Activated CD4-positive, alpha-beta T cell treated with anti-CD3 and anti-CD28 coated beads, Interleukin-2, Interleukin-4, amounts not matched to agents 100 ng/mL and 50 ng/mL, durations not matched to agents 16 hours and 8 hours (primary cell): ENCODE measurements at regions not wholly inside any gene's neighbourhood (a gene's known extent, or its start where the extent isn't known, plus 50 kb on each side); places are given as distances from the start of the nearest gene placed in this dataset.
"Not testable (repeated sequence)": the region's sequence is repeated elsewhere in the genome, so short reads cannot be mapped to it uniquely, and the experiment has no call there.

Experiments used
- DNase-seq: peaks from one replicate; pipeline ENCODE4 v3.0.0-alpha.2; 2020; ENCODE audit warnings: low spot score

GRCh38 chr11:27242591-27242990 lies 120.4 kb downstream of the CCDC34 start:
- DNase-seq = no peak

DNA sequence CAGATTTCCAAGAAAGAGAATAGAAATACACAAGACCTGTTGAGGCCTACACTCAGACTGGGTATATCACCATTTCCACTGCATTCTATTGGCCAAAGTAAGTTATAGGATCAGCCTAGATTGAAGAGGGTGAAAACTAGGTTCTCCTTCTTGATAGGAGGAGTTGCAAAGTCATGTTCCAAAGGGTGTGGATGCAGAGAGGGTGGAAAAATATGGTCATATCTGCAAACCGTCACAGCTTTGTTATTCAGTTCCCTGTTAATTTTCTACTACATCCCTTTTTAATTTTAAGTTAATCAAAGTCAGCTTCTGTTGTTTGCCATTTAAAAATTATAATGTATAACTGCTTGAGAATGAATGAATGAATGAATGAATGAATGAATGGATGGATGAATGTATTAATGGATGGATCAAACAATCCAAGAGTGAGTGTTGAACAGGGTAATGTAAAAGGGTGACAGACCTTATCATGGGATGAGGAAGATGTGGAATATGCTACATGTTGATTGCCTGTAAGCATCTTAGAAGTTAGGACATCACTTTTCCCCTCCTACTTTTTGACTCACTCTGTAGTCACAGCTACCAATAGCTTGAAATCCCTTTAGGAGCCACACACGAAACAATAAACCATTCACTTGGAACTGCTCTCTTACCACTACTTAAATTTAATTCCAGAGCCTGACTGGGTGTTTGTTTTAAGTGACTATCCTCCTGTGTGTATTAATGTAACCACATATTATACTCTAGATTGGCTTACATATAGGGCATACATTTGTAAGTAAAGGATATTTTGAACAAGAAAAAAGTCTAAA lies 121.5 kb downstream of the CCDC34 start:
- DNase-seq = no peak

- DNase-seq = no peak
These were observed 123.6 kb downstream of the CCDC34 start for GRCh38 chr11:27239305-27239942.

- DNase-seq = no peak
These were observed 124.2 kb downstream of the CCDC34 start for GRCh38 chr11:27238811-27239210.

DNA sequence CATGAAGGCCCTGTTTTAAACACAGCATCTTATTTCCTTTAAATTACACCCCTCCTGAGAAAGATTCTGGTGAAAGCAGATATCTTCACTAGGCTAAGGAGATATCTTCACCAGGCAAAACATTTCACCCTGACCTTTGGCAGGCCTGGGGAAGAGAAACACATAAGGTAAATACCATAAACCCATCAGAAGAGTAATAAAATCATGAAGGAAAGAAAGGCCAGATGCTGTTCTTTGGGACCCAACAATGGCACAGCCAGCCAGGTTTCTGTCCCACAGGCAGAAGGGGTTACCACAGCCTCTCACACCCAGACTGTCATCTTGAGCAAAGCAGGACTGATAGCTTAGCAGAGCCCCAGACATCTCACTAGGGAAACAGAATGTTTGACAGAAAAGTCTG lies 125.4 kb downstream of the CCDC34 start:
- DNase-seq = no peak

DNA sequence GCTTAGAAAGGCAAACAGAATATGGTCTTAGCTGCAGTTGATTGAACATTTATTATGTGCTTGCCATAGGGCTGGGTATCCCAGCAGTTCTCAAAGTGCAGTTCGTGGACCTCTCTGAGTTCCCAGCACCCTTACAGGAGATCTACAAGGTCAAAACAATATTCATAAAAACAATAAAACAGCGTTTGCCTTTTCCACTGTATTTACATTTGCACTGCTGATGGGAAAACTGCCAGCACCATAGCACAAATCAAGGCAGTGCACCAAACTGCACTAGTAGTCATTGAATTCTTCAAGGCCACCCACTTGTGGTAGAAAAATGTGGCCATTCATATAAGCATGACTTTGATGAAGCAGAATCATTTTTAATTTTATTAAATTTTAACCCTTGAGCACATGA lies 128.1 kb downstream of the CCDC34 start:
- DNase-seq = no peak

- DNase-seq = no peak
These were observed 128.9 kb downstream of the CCDC34 start for GRCh38 chr11:27234043-27234668.

- DNase-seq = no peak
These were observed 129.4 kb downstream of the CCDC34 start for GRCh38 chr11:27233654-27234042.

DNA sequence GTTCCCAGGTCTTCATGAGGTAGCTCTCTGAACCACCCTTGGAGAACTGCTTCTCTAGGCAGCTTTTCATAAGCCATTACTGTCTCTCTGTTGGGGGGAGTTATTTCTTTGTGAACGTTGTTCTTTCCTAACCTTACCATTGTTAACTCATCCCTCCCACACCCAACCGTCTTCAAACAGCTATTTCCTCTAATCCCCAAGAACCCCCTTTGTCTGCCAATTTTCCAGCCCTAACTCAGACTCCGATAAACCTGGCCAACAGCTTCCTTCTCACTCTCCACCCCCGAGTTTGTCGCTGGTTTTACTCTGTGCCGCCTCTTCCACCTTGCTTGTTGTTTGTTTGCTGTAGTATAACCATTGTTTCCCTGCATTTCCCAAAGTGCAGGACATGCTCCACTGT lies 131.5 kb downstream of the CCDC34 start:
- DNase-seq = no peak

DNA sequence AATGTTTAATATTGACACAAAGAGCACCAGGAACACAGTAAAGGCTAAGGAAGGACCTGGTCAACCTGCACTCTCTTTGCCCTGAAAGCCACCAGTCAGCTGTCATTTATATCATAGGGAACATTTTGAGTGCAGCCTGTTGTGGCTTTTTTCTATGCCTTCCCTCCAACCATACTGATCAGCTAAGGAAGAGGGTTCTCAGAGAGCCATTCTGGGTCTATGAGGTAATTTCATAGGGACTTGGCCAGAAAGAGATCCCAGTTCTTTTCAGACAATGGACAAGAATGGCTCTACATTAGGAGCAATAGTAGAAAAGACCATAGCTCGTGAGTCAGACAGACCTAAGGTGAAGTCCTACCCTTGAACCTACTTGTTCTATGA lies 132.8 kb downstream of the CCDC34 start:
- DNase-seq = no peak

DNA sequence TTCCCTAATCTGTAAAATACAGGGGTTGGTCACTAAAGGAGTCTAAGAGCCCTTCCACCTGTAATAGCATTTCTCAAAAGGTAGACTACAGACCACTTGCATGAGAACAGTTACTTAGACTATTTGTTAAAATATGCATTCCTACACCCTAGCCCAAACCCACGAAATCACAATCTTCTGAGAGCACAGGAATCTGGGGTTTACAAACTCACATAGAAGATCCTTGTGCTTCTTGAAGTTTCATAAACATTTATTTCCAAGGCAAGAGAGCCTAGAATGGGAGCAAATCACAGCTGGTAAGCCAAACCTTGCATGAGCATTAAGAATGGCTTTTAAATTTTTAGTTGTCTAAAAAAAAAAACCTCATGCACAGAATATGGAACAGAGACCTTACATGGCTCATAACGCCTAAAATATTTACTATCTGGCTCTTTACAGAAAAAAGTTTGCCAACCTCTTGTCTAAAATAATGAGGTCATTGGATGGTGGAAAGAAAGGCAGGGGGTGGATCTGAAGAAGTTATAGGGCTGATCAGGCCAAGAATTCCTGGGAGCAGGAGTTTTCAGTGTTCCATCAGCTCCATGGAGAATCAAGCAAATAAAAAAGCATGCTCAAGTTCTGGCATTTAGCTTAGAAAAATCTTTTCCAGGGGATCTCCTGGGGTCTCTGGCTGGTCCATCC lies 133.4 kb downstream of the CCDC34 start:
- DNase-seq = no peak

DNA sequence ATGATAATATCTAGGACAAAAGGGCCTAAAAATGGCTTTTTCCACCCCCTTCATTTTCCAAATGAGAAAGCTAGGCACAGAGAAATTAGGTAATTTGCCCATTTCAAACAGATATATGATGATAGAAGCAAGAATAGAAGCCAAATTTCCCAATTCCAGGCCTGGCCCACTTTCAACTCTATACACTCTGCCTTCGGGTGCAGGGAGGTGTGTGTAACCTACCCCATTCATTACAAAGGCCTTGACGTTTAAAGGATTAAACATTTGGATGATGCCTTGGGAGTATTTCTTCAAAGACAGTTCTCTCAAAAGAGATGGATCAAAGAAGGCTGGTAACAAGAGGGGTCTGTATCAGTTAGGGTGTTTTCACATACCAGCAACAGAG lies 134.1 kb downstream of the CCDC34 start:
- no peak for DNase-seq

DNA sequence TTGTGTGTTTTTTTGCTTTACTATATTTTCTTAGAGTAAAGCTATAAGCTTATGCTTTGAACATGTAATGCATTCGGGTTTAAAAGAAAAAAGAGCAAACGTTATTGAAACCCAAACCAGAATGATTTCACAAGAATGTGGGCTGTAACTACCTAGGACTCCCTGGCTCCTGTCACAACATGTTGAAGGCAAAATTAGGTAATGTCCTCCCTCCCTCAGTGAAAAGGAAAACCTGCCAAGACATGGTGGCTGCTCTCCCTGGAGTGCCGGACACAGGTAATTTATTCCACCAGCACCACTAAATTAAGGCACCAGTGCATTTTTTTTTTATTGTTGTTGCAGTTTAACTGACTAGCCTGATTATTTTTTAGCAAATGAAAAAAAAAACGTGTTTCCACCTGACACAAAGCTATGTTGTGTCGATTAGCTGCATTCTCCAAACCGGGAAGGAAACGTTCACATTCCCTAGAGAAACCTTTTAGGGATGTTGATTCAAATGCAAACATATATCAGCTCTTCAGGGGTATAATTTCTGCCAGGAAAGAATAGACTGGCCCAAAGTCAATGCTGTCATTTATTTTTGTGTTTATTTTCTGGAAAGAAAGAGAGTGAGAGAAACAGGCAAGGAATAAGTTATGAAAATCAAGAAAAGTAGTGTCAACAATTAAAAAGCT lies 134.6 kb downstream of the CCDC34 start:
- no peak for DNase-seq

DNA sequence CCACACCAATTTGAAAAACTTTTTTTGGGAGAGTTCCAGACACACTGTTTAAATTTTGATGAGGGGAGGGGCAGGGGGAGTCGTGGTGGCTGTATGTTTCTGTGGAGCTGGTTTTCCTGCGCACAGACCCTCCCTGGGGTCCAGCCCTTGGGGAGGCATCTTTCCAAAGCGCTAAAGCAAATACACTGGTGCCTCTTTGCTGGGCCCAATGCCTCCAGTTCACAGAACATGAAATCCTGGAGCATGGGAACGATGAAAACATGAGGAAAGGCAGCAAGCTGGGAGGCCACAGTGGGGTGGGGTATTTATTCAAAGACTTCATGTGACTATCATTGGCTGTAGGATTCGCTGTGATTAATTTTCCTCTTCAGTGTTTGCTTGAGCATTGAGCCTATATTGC lies 135.3 kb downstream of the CCDC34 start:
- no peak for DNase-seq

DNA sequence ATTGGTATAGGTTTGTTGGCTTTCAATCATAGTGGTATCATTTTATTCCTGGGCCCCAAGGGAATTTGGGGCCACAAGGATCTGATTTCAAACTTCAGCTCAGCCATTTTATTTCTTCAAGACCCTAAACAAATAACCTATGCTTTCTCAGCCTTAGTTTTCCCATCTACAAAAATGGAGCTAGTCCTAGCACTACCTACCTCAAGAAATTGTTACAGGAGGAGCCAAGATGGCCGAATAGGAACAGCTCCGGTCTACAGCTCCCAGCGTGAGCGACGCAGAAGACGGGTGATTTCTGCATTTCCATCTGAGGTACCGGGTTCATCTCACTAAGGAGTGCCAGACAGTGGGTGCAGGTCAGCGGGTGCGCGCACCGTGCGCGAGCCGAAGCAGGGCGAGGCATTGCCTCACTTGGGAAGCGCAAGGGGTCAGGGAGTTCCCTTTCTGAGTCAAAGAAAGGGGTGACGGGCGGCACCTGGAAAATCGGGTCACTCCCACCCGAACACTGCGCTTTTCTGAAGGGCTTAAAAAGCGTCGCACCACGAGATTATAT lies 143.5 kb downstream of the CCDC34 start:
- DNase-seq = not testable (repeated sequence)

DNA sequence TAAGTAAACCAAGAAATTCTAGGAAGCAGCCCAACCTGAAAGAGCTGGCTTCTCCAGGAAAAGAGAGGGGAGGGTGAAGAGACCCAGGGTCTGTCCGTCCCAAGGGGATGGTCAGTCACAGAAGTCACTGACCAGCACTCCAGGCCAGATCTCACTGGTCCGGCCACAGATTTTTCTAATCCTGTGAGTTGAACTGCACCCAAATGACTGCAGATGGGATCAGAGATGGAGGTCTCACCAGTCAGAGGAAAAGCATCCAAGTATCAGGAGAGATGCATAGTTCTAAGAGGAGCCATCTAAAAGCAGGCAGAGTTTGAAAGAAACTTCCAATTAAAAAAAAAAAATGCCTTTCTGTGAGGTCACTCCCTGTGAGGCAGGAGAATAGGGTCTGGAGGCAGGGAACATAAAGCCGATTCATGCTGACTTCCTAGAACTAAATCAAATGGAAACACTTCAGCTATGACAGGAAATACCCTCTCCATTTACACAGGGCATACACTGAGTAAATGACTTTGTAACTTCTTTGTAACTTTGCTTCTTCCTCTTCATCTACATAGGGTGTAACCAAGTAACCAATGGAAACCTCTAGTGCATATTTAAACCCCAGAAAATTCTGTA lies 144.5 kb downstream of the CCDC34 start:
- DNase-seq = no peak

GRCh38 chr11:27217948-27218420 lies 145.0 kb downstream of the CCDC34 start:
- DNase-seq = no peak

DNA sequence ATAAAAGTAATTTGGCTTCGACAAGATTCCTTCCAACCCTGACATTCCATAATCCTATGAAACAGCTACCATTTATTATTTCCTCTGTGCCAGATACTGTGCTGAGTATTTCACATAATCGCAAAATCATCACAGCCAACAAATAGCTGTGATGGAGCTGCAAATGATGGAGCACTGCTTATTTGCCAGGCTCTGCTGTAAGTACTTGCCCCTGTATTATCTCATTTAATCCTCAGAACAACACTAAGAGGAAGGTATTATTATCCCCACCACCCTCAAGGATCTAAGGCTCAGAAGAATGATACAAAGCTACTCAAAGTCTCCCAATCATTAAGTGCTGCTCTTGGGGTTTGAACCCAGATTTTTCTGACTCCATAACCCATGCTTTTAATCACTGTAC lies 145.5 kb downstream of the CCDC34 start:
- DNase-seq = no peak

DNA sequence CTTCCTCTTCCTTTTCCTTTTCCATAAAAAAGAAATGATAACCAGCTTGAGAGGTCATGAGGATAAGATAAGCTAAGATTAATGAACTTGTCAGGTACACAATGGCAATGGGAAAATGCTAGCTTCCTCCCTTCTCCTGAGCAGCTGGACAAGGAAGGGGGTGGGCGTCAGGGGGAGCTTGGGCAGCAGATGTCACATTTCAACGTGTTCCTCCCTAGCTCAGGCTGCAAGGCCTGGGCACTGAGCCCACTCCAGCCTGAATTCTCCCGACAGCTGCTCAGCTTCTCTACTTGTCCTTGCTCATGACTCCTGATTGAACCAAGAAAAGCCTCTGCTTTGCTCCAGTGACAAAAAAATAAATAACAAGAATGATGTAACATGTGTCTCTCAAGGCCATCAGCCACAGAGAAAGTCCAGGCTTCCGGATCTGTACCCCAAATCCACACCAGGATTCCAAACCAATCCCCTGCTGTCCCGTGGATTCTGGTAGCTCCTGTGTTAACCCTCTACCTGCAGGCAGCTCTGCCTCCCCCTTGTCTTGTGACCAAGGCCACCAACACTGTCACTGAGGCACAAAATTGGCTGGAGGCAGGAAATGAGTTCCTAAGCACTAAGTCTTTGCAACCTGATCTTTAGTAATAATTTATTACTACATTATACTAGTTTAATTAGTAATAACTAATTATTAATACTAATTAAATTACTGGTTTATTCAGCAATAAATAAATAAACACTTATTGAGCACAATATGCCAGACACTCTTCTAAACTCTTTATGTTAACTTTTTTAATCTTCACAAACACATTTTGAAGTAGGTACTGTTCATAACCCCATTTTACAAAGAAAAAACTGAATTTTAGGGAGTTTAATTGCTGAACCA lies 146.5 kb downstream of the CCDC34 start:
- no peak for DNase-seq
